ENCODE measurements at regions not wholly inside any gene's neighbourhood (a gene's known extent, or its start where the extent isn't known, plus 50 kb on each side); places are given as distances from the start of the nearest gene placed in this dataset.

GRCh38 chr2:125983364-125983763 lies 672.6 kb upstream of the GYPC start:
- H3K9me3 ChIP-seq = no peaks in the 10 kb centered on the region
- DNase-seq = no peak
- H3K4me3 ChIP-seq = no peak overlapping the region
- intact Hi-C loops (cut with DNase I; ENCODE audit: low total_unique reads) = no loop called here
- 63 to 85% (median 72%) methylated on average over 5 of the region's 5 CpGs for WGBS, 5 donors
- no peak for TF ChIP-seq CTCF (IDR thresholded peaks at IDR 0.05 in 8 of 11, conservative IDR thresholded peaks at IDR 0.05 in 3 of 11)
- no peak for TF ChIP-seq POLR2AphosphoS5 (IDR thresholded peaks at IDR 0.05)
- TF ChIP-seq POLR2A (IDR thresholded peaks at IDR 0.05) = no peak
- no peak overlapping the region for H3K27ac ChIP-seq
- H3K27me3 ChIP-seq (replicated peaks in 1 of 7) = no peaks in the 10 kb centered on the region
- H3K4me1 ChIP-seq = no peaks in the 10 kb centered on the region
- no peaks in the 10 kb centered on the region for H3K36me3 ChIP-seq

GRCh38 chr2:126029316-126029715 lies 626.6 kb upstream of the GYPC start:
- peaks cover 0 to 14% (median 1%) of the 10 kb centered on the region in 8 donors for H3K9me3 ChIP-seq
- intact Hi-C loops (cut with DNase I; ENCODE audit: low total_unique reads) = no loop called here
- no peak for DNase-seq
- no peaks in the 10 kb centered on the region for H3K4me1 ChIP-seq
- no peak overlapping the region for H3K27ac ChIP-seq
- TF ChIP-seq POLR2A (IDR thresholded peaks at IDR 0.05) (no peak), CTCF (IDR thresholded peaks at IDR 0.05 in 8 of 11, conservative IDR thresholded peaks at IDR 0.05 in 3 of 11) (no peak), POLR2AphosphoS5 (IDR thresholded peaks at IDR 0.05) (no peak)
- no peaks in the 10 kb centered on the region for H3K36me3 ChIP-seq
- no peak overlapping the region for H3K4me3 ChIP-seq
- no peaks in the 10 kb centered on the region for H3K27me3 ChIP-seq (replicated peaks in 1 of 7)

GRCh38 chr2:126038861-126039260 lies 617.1 kb upstream of the GYPC start:
- peaks cover 0 to 6% (median 0%) of the 10 kb centered on the region in 8 donors for H3K9me3 ChIP-seq
- H3K27ac ChIP-seq = no peak overlapping the region
- WGBS, 5 donors = 5 to 13% (median 7%) methylated on average over 2 of the region's 2 CpGs
- peaks cover 0 to 9% (median 0%) of the 10 kb centered on the region in 6 donors for H3K4me1 ChIP-seq
- H3K36me3 ChIP-seq = no peaks in the 10 kb centered on the region
- intact Hi-C loops (cut with DNase I; ENCODE audit: low total_unique reads) = no loop called here
- TF ChIP-seq CTCF (IDR thresholded peaks at IDR 0.05 in 8 of 11, conservative IDR thresholded peaks at IDR 0.05 in 3 of 11) (no peak), POLR2A (IDR thresholded peaks at IDR 0.05) (no peak)
- H3K4me3 ChIP-seq = no peak overlapping the region
- no peaks in the 10 kb centered on the region for H3K27me3 ChIP-seq (replicated peaks in 1 of 7)
- no peak for DNase-seq

GRCh38 chr2:126041391-126042047 lies 614.4 kb upstream of the GYPC start:
- 43 to 59% (median 50%) methylated on average over 3 of the region's 3 CpGs for WGBS, 5 donors
- Histone ChIP-seq H3K9me3 (no peaks in the 10 kb centered on the region), H3K4me3 (no peak overlapping the region), H3K36me3 (no peaks in the 10 kb centered on the region), H3K4me1 (peaks cover 0 to 9% (median 0%) of the 10 kb centered on the region in 6 donors), H3K27ac (no peak overlapping the region), H3K27me3 (replicated peaks in 1 of 7) (no peaks in the 10 kb centered on the region)
- intact Hi-C loops (cut with DNase I; ENCODE audit: low total_unique reads) = no loop called here
- no peak for DNase-seq
- TF ChIP-seq CTCF (IDR thresholded peaks at IDR 0.05 in 8 of 11, conservative IDR thresholded peaks at IDR 0.05 in 3 of 11) = no peak
- no peak for TF ChIP-seq POLR2A (IDR thresholded peaks at IDR 0.05)

Measured in spleen (tissue), 11 donors.